PFSK-1 (cell line): ENCODE measurements at regions not wholly inside any gene's neighbourhood (a gene's known extent, or its start where the extent isn't known, plus 50 kb on each side); places are given as distances from the start of the nearest gene placed in this dataset.

Source experiments
- POLR2AphosphoS5 ChIP-seq: IDR thresholded peaks from 2 replicates; pipeline ENCODE4 v1.6.1; 2012; ENCODE audit warnings: low read depth, mild to moderate bottlenecking, control low read depth, low read length, moderate library complexity
- REST ChIP-seq, 2 experiments: IDR thresholded peaks; 2 replicates each; pipeline versions ENCODE4 v1.6.1 to v1.8.0; 2011 to 2012; ENCODE audit warnings: low read depth in 2 of 2, low read length in 2 of 2, control low read depth in 1 of 2, inconsistent platforms in 1 of 2, mild to moderate bottlenecking in 1 of 2, moderate library complexity in 1 of 2; ENCODE audit not compliant: insufficient read depth in 1 of 2
- SIN3A ChIP-seq: IDR thresholded peaks from 2 replicates; pipeline ENCODE4 v1.6.1; 2012; ENCODE audit warnings: mild to moderate bottlenecking, low read length, moderate library complexity, borderline replicate concordance; ENCODE audit not compliant: insufficient read depth
- TAF1 ChIP-seq: IDR thresholded peaks from 2 replicates; pipeline ENCODE4 v1.6.1; 2012; ENCODE audit warnings: low read length, control low read depth, borderline replicate concordance; ENCODE audit not compliant: insufficient read depth

- TF ChIP-seq REST (IDR thresholded peaks at IDR 0.05; ENCODE audit: insufficient read depth in 1 of 2, low read depth in 2 of 2, low read length in 2 of 2) (no peak), TAF1 (no peak), POLR2AphosphoS5 (no peak), SIN3A (no peak)
Measured at GRCh38 chr13:61485128-61485765, 69.6 kb upstream of the PCDH20 start.
